GM18951 (cell line): ENCODE measurements at regions not wholly inside any gene's neighbourhood (a gene's known extent, or its start where the extent isn't known, plus 50 kb on each side); places are given as distances from the start of the nearest gene placed in this dataset.

ENCODE experiments used
- POLR2A ChIP-seq: IDR thresholded peaks from 4 replicates; pipeline ENCODE4 v1.6.1; 2011; ENCODE audit warnings: mild to moderate bottlenecking; ENCODE audit not compliant: insufficient read length, insufficient read depth; ENCODE audit errors: extremely low read depth
- in situ Hi-C: fragments of 300-500 bp; cut with MboI; formaldehyde crosslinking; loops from one replicate; pipeline ENCODE4 v1.12.0; 2022; ENCODE audit warnings: low sequenced_read_pairs, mixed read lengths, inconsistent platforms; ENCODE audit not compliant: unreplicated experiment

DNA sequence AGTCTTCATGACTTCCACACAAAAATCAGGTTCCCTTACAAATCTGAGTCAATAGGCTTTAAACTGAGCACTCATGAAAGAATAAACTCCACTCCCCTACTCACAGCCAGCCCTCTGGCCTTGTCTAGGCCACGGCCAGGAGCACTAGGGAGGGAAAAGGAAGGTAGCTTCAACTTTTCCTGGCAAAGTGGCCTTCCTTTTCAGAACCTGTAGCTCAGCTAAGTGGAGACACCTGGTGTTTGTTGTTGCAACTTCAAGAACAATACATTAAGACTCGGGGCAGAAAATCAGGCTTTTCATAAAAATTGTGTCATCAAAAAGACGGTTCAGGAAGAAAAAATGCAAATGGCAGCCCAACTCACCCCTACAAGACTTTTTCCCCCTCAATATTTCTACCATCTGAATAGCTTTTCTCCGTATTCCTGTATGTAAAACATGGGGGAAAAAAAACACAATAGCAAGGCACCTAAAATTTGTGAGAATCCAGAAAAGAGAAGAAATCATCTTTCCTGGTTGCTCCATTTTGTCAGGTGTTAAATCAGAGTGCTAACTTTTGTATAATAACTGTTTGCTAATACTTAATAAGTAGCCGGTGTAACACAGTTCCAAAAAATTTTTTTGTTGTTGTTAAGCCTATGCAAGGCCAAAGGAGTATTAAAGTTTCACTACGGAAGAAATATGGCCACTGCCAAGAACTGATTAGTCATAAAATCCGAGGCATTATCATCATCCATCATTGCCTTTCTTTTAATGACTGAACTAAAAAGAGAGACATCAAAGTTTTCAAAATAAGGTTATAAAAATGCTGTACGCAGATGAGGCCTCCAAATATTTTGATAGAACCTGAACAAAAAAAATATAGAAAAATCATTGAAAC lies 66.2 kb upstream of the ARID5B start:
- in situ Hi-C loops, result loop anchor here (25.0 kb wide), 1 partner anchor 698 kb away; no protein-coding TSS in a partner anchor
- TF ChIP-seq POLR2A, result no peak

DNA sequence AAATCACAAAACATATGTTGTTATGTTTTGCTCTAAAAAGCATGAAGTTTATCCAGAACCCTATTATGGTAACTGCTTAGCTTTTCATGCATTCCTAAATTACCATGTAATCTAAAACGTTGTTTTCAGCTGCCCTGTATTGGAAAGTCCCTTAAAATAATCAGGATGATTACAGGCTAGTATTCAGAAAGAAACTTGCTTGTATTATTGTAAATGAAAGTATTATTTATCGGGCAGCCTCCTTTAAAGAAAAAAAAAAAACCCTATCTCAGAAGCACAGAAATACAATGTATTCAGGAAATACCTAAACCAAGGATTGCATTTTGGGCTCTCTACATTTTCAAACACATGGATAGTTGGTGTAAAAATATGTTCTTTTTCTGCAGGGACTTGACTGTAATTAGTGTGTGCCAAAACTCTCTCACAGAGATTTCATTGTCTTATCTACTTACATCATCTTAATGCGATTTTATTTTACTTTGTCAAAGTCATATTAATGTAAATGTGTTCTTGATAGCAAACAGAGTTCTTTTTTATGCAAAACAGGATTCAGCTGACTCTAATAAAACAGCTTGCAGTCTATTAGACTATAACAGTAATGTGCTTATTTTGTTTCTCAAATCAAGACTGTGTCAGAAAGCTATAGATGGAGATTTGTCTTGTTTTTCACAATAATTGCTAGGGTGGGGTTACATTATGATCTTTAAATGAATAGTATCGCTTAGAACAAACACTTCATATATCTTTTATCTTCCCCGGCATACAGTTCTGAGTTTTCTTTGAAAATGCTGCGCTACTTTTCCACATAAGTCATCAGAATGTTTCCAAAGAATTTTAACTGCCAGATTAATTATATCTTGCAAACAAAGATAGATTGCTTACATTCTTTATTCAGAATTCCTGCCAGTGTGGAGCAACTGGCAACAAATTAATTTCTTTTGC lies 65.3 kb upstream of the ARID5B start:
- no peak for TF ChIP-seq POLR2A
- in situ Hi-C loops, result loop anchor here (25.0 kb wide), 1 partner anchor 699 kb away; no protein-coding TSS in a partner anchor

DNA sequence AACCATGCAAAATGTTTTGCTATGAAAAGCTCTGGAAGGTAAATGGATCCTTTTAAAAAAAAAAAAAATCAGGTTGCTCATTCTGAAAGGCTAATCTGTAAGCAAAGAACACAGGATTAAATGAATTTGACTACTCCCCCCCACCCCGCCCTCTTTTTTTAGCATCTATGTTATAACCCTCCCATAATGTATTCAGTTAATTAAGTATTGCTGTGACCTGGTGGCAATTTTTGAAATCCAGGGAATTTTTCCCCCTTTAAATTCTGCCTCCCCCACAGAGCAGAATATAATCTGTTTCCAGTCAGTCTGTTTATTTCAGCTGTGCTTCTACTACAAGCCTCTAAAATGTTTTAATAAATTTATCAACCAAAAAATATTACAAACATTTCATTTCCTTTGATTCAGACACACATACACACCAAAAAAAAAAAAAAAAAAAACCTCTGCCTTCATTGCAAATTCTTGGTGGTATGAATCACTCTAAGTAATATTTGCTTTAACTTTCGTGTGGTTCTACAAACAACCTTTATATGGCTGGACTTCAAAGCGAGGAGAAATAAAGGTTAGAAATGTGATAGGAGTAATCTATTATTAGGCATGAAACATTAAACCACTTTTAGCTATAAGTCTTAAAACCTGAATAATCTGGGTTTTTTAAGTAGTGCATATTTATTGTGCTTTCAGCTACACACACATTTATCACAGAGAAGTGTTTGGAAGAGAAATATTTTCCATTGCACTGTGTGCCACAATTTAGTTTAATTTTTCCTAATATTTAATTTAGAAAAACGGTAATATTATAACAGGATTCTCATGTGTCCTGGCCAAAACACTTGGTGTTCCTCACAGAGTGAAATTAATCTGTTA lies 64.4 kb upstream of the ARID5B start:
- in situ Hi-C loops, result loop anchor here (25.0 kb wide), 1 partner anchor 700 kb away; no protein-coding TSS in a partner anchor
- TF ChIP-seq POLR2A, result no peak

DNA sequence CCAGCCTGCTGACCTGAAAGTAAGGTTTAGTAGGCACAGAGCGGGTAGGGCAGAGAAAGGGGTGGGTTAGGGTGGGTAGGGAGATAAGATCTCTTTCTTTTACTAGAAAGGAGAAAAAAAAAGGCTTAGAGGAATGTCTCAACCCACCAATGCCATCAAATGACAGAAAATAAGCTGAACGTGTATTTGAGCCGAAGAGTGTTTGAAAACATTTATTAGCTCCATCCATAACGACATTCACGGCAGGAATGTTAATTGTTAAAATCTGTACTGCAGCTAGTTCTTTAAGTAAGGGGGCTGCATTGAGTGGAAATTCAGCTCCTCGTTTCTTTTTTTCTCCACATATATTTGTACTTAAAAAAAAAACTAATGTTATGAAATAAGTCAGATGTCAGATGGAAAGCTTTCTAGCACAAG lies 63.7 kb upstream of the ARID5B start:
- in situ Hi-C loops, result loop anchor here (25.0 kb wide), 1 partner anchor 700 kb away; no protein-coding TSS in a partner anchor
- no peak for TF ChIP-seq POLR2A

DNA sequence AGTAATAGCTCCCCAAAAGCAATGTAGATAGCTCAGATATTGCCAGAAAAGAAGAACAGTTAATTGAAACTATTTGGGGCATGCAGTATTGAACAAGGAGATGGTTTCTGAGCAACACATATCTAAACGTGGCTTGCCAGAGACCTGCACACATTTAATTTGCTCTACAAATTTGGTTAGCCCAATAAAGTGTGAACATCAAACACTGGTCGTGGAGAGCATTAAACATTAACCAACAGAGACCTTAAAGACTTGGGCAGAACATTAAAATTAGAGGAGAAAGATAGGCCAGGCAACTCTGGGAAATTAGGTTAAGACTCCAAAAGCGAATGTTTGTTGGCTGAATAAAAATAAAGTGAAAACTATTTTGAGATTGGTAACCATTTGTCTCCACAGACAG lies 61.6 kb upstream of the ARID5B start:
- in situ Hi-C loops, result loop anchor here (25.0 kb wide), 1 partner anchor 703 kb away; no protein-coding TSS in a partner anchor
- TF ChIP-seq POLR2A, result no peak

DNA sequence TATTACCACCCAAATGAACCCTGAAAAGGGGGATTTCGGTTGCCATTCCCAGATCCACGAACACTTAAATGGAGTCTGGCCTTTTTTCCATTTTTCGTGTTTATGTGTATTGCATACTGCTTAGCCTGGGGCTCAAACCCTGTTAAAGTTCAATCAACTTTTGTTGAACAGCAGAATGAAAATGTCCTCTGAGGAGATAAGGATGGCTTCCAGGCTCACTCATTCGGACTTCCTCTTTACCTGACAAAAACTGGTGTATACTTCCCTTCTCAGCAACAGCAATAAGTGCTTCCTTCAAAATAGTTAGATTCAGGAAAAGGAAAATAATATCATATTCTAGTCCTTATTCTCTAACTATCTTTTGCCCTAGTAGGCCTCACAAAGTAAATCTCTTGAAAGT lies 61.1 kb upstream of the ARID5B start:
- in situ Hi-C loops, result loop anchor here (25.0 kb wide), 1 partner anchor 703 kb away; no protein-coding TSS in a partner anchor
- TF ChIP-seq POLR2A, result no peak

DNA sequence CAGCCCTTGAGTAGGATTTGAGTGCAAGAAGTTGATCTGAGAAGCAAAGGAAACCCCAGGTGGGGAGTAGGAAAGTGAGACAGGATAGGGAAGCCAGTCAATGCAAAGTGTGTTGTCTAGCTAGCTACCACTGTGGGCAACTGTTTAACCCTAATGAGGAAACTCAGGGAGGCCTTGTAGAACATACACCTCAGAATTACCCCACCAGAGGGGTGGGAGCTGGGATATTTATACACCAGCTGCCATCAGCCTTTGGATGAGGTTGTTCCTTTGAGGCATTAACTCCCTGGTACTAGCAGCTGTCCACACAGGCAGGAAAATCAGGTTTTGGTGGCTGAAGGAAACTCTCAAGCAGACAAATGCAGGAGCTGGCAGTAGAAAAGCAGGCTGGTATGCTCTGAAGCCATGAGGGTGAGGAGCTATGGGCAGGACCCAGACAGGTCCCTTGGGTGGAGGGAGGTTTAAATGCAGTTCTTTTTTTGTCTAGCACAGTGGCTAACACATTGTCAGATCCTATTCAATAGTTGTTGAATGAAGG lies 60.1 kb upstream of the ARID5B start:
- in situ Hi-C loops, result loop anchor here (25.0 kb wide), 1 partner anchor 704 kb away; no protein-coding TSS in a partner anchor
- TF ChIP-seq POLR2A, result no peak

DNA sequence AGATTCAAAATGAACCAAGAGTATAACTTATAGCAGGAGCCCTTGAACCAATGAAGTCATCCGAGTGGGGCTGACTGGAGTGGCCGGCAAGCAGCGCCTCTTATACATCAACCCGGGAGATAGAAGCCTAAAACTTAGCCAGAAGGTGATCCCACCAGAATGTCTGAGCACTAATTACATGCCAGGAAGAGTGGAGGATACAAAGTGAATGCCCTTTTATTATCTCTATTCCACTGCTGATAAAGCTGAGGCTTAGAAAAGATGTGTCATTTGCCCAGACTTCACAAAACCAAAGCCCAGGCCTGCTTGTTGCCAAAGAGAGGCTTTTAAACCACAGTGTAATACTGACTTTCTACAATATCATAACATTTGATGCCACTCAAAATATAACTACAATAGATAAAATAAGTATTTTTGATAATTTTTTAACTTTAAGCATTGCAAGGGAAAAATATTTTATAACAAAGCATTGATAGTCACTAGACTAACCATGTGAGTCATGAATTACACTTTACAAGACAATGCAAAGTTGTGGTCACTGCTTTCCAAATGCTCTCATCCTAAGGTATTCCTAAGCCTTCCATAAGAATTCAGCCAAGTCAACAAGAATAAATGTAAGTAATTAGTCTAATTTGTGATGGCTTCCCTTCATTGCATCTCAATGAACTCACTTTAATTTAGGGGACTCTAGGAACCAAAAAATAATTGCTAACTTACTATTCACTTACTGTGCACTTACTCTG lies 58.6 kb upstream of the ARID5B start:
- in situ Hi-C loops, result loop anchor here (25.0 kb wide), 1 partner anchor 706 kb away; no protein-coding TSS in a partner anchor
- TF ChIP-seq POLR2A, result no peak

DNA sequence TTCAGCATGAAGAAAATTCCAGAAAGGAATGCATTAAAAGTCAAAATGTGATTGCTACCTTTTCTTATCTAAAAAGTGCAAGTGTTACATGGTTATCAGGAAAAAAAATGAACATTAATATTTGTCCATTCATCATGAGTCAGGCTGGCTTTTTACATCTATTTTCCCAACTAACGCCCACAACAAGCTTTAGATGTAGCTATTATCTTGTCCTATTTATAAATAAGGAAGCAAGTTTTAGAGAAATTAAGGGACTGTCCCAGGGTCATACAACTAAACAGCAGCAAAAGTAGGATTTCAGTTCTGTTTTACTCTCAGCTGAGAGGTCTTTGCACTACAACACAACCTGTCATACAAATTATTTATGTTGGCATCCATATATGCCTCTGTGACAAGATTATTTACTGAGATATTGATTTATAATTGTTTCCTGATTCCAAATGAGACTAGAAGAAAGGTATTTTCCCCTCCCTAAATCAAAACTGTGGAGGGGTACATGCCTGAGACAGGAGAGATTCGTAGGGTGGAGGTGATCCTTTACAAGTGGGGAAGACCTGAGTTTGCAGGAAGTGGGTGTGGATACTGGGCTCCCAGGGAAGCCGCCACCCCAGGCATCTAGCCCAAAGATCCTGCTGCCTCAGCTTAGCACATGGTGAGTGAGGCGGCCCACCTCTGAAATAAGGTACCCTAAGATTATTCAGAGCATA lies 57.2 kb upstream of the ARID5B start:
- TF ChIP-seq POLR2A, result no peak
- in situ Hi-C loops, result loop anchor here (25.0 kb wide), 1 partner anchor 707 kb away; no protein-coding TSS in a partner anchor

DNA sequence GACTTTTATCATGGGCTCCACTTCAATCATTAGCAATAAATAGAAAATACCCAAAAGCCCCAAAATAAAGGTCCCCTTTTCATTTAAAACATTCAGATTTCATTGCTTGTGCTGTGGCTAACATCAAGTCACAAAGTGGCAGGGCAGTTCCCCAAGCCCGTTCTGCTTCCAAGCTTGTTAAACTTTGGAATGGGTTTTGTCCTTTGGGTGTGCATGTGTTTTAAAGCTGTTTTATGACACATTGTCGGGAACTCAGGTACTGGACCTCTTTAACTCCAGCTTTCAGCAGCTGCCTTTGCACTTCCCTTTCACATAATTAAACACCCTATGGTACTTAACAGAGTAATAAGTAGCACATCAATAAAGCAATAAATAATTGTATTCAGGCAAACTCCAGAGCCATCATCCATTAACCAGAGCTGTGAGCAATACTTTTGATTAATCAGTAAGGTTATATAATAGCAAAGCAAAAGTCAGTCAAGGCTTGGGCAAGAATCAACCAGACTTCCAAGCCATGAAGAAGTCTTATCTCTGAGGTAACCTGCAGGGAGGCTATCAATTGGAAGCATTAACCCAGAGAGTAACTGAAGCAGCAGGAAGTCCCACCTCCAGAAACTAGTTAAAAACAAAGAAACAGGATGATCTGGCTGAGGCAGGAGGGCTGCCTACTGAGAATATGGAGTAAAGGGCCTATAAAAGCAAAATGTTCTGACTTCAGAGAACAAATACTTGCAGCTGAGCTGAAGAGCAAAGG lies 56.1 kb upstream of the ARID5B start:
- no peak for TF ChIP-seq POLR2A
- in situ Hi-C loops, result loop anchor here (25.0 kb wide), 1 partner anchor 708 kb away; no protein-coding TSS in a partner anchor
